ENCODE measurements at regions not wholly inside any gene's neighbourhood (a gene's known extent, or its start where the extent isn't known, plus 50 kb on each side); places are given as distances from the start of the nearest gene placed in this dataset.

GRCh38 chr11:45485070-45485707 is 180.2 kb downstream of the CHST1 start:
- TF ChIP-seq CTCF (IDR thresholded peaks at IDR 0.05) (no peak), CHD2 (IDR thresholded peaks at IDR 0.05; ENCODE audit: low read length, partially characterized antibody) (no peak), PBX3 (IDR thresholded peaks at IDR 0.05) (no peak), NFE2L2 (conservative IDR thresholded peaks at IDR 0.05; ENCODE audit: low read length) (no peak), KDM1A (IDR thresholded peaks at IDR 0.05; ENCODE audit: low read depth) (no peak), POLR2A (IDR thresholded peaks at IDR 0.05; ENCODE audit: low read length) (no peak), CBX8 (IDR thresholded peaks at IDR 0.05) (no peak), EP300 (IDR thresholded peaks at IDR 0.05) (no peak), MAX (IDR thresholded peaks at IDR 0.05) (no peak), RFX5 (IDR thresholded peaks at IDR 0.05) (no peak), RNF2 (IDR thresholded peaks at IDR 0.05; ENCODE audit: borderline replicate concordance, low read depth) (no peak)
